Caco-2 (cell line): ENCODE measurements at regions not wholly inside any gene's neighbourhood (a gene's known extent, or its start where the extent isn't known, plus 50 kb on each side); places are given as distances from the start of the nearest gene placed in this dataset.

Experiments
- BruUV-seq: library from RNA; stranded (reverse); fragments of 400-500 nt; replicated peaks from 2 replicates; lab custom pipeline; 2021; lab: Mats Ljungman, UMichigan
- CTCF ChIA-PET: fragments of 300-600 bp; sonication (Branson Sonifier 250); formaldehyde crosslinking; loops from one replicate; lab custom pipeline; 2022; ENCODE audit warnings: antibody characterized with exemption; lab: Charles Lee
- POLR2A ChIA-PET: fragments of 300-600 bp; sonication (Branson Sonifier 250); formaldehyde crosslinking; loops from one replicate; lab custom pipeline; 2022; ENCODE audit warnings: antibody characterized with exemption; lab: Charles Lee
- DNase-seq, 2 experiments: peaks; one replicate each; pipeline versions ENCODE4 v3.0.0 to v3.0.0-alpha.2; 2020 to 2022
- H3K27me3 ChIP-seq: replicated peaks from 2 replicates; pipeline ENCODE4 v1.6.0; 2011; ENCODE audit warnings: low read length; ENCODE audit not compliant: control insufficient read depth, insufficient read depth
- H3K36me3 ChIP-seq: 2 replicates; pipeline ENCODE4 v1.5.1; 2011; ENCODE audit warnings: low read length; ENCODE audit not compliant: control insufficient read depth, insufficient read depth
- H3K4me1 ChIP-seq: fragments of 250-450 bp; sonication (Bioruptor Pico); 2 replicates; pipeline ENCODE4 v1.5.1; 2020; ENCODE audit warnings: mild to moderate bottlenecking
- H3K4me3 ChIP-seq: 2 replicates; pipeline ENCODE4 v1.5.1; 2011; ENCODE audit warnings: low read depth, mild to moderate bottlenecking, control low read depth, low read length
- H3K9me3 ChIP-seq: fragments of 250-450 bp; sonication (Bioruptor Pico); 2 replicates; pipeline ENCODE4 v1.5.1; 2020; ENCODE audit warnings: mild to moderate bottlenecking, moderate library complexity
- H3K27ac Mint-ChIP-seq: one replicate; pipeline ENCODE4 v1.8.0; 2022; ENCODE audit warnings: mixed read lengths; ENCODE audit not compliant: unreplicated experiment
- H3K27me3 Mint-ChIP-seq: one replicate; pipeline ENCODE4 v1.8.0; 2022; ENCODE audit warnings: mixed read lengths; ENCODE audit not compliant: insufficient read depth, unreplicated experiment
- H3K36me3 Mint-ChIP-seq: one replicate; pipeline ENCODE4 v1.8.0; 2022; ENCODE audit warnings: mild to moderate bottlenecking, mixed read lengths; ENCODE audit not compliant: insufficient read depth, unreplicated experiment
- H3K4me1 Mint-ChIP-seq: one replicate; pipeline ENCODE4 v1.8.0; 2022; ENCODE audit warnings: low read depth, mixed read lengths; ENCODE audit not compliant: unreplicated experiment
- H3K4me3 Mint-ChIP-seq: one replicate; pipeline ENCODE4 v1.8.0; 2022; ENCODE audit warnings: mild to moderate bottlenecking, moderate library complexity, mixed read lengths; ENCODE audit not compliant: unreplicated experiment
- H3K9me3 Mint-ChIP-seq: one replicate; pipeline ENCODE4 v1.8.0; 2022; ENCODE audit warnings: mixed read lengths; ENCODE audit not compliant: unreplicated experiment
- CTCF ChIP-seq, 2 experiments: fragments of 200-600 bp in 1 of 2; IDR thresholded peaks; 1 replicate in 1 of 2; 2 replicates in 1 of 2; pipeline versions ENCODE4 v1.5.1 to v1.8.0; 2011 to 2022; ENCODE audit warnings: antibody characterized with exemption in 1 of 2, control low read depth in 1 of 2, inconsistent platforms in 1 of 2, low read depth in 1 of 2, low read length in 1 of 2, mild to moderate bottlenecking in 1 of 2, moderate library complexity in 1 of 2; ENCODE audit not compliant: insufficient read depth in 1 of 2, severe bottlenecking in 1 of 2, unreplicated experiment in 1 of 2
- intact Hi-C: fragments of 100-400 bp; cut with micrococcal nuclease; formaldehyde crosslinking; loops from one replicate; pipeline ENCODE4 v1.10.0; 2022; ENCODE audit not compliant: unreplicated experiment

- Histone ChIP-seq H3K4me3 (no peak overlapping the region), H3K9me3 (no peaks in the 10 kb centered on the region), H3K36me3 (no peaks in the 10 kb centered on the region), H3K27me3 (no peaks in the 10 kb centered on the region), H3K4me1 (no peaks in the 10 kb centered on the region)
- no peaks in the 10 kb centered on the region for H3K4me1 Mint-ChIP-seq
- no peak overlapping the region for H3K27ac Mint-ChIP-seq
- DNase-seq = no peak
- H3K4me3 Mint-ChIP-seq = no peak overlapping the region
- H3K27me3 Mint-ChIP-seq = peaks cover 10% of the 10 kb centered on the region
- no TSS peak for BruUV-seq
- POLR2A ChIA-PET = no interaction called here
- CTCF ChIA-PET = no interaction called here
- H3K36me3 Mint-ChIP-seq = no peaks in the 10 kb centered on the region
- H3K9me3 Mint-ChIP-seq = no peaks in the 10 kb centered on the region
- intact Hi-C loops = no loop called here
- no peak for TF ChIP-seq CTCF (IDR thresholded peaks at IDR 0.05; ENCODE audit: insufficient read depth in 1 of 2, low read depth in 1 of 2, low read length in 1 of 2, severe bottlenecking in 1 of 2, unreplicated experiment in 1 of 2)
Observed at GRCh38 chr15:47950447-47950846, 170.3 kb upstream of the SLC24A5 start.

GRCh38 chr15:47951781-47952180 is 169.0 kb upstream of the SLC24A5 start:
- Mint-ChIP-seq H3K27ac (no peak overlapping the region), H3K4me1 (no peaks in the 10 kb centered on the region), H3K27me3 (peaks cover 16% of the 10 kb centered on the region), H3K36me3 (no peaks in the 10 kb centered on the region), H3K9me3 (no peaks in the 10 kb centered on the region), H3K4me3 (no peak overlapping the region)
- TF ChIP-seq CTCF (IDR thresholded peaks at IDR 0.05; ENCODE audit: insufficient read depth in 1 of 2, low read depth in 1 of 2, low read length in 1 of 2, severe bottlenecking in 1 of 2, unreplicated experiment in 1 of 2) = no peak
- H3K36me3 ChIP-seq = no peaks in the 10 kb centered on the region
- no peaks in the 10 kb centered on the region for H3K27me3 ChIP-seq
- DNase-seq = no peak
- H3K9me3 ChIP-seq = no peaks in the 10 kb centered on the region
- ChIA-PET POLR2A (no interaction called here), CTCF (no interaction called here)
- intact Hi-C loops = no loop called here
- BruUV-seq = no TSS peak
- H3K4me3 ChIP-seq = no peak overlapping the region
- no peaks in the 10 kb centered on the region for H3K4me1 ChIP-seq

- Mint-ChIP-seq H3K27ac (no peak overlapping the region), H3K27me3 (peaks cover 12% of the 10 kb centered on the region), H3K9me3 (no peaks in the 10 kb centered on the region), H3K36me3 (no peaks in the 10 kb centered on the region), H3K4me1 (no peaks in the 10 kb centered on the region), H3K4me3 (no peak overlapping the region)
- no peak for TF ChIP-seq CTCF (IDR thresholded peaks at IDR 0.05; ENCODE audit: insufficient read depth in 1 of 2, low read depth in 1 of 2, low read length in 1 of 2, severe bottlenecking in 1 of 2, unreplicated experiment in 1 of 2)
- H3K4me3 ChIP-seq = no peak overlapping the region
- DNase-seq = no peak
- ChIA-PET POLR2A (no interaction called here), CTCF (no interaction called here)
- BruUV-seq = no TSS peak
- no peaks in the 10 kb centered on the region for H3K9me3 ChIP-seq
- H3K27me3 ChIP-seq = no peaks in the 10 kb centered on the region
- intact Hi-C loops = no loop called here
- no peaks in the 10 kb centered on the region for H3K4me1 ChIP-seq
- no peaks in the 10 kb centered on the region for H3K36me3 ChIP-seq
Observed at GRCh38 chr15:47954196-47954595, 166.6 kb upstream of the SLC24A5 start.
